ENCODE measurements at regions not wholly inside any gene's neighbourhood (a gene's known extent, or its start where the extent isn't known, plus 50 kb on each side); places are given as distances from the start of the nearest gene placed in this dataset.

DNA sequence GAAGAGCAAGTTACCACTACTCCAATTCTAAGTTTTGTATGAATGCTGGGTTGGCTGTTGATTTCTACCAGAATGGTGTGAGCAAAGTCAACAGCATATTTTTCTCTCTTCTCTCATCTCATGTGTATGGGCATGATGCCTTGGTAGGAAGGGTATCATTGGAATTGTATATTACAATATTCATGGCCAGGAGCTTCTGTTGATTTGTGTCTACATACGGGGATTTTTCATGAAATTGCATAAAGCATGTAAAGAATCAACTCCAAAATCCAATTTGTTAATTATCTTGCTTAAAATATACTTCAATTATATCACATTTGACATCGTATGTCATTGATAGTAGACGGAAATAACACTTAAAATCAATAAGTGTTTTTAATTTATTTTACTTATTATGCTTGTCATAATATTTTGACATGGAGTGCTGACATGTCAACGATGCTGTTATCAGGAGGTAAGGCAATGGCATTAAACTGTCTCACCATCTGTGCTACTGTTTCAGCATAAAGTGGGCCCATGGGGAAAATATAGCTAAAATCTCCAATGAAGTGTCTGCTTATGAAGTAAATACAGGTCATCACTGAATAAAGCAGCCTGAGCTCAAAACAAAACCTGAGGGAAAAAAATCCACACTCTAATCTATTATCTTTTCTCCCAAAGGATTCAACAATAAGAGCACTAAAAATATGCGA, 142.2 kb upstream of the NBPF11 start:
- Histone ChIP-seq H3K4me3 (no peak overlapping the region), H3K27ac (no peak overlapping the region), H3K27me3 (no peaks in the 10 kb centered on the region), H2AFZ (replicated peaks) (no peak overlapping the region), H3K36me3 (no peaks in the 10 kb centered on the region), H3K9me3 (ENCODE audit: low read depth) (no peaks in the 10 kb centered on the region), H3K9ac (no peak overlapping the region), H4K20me1 (ENCODE audit: low read depth) (no peaks in the 10 kb centered on the region), H3F3A (ENCODE audit: low read depth) (no peaks in the 10 kb centered on the region), H3K4me2 (no peak overlapping the region), H3K4me1 (no peaks in the 10 kb centered on the region), H3K79me2 (ENCODE audit: low read depth) (no peaks in the 10 kb centered on the region)
- Mint-ChIP-seq H3K36me3 (no peaks in the 10 kb centered on the region), H3K9me3 (peaks cover 6% of the 10 kb centered on the region), H3K4me3 (no peak overlapping the region), H3K27me3 (ENCODE audit: insufficient read depth, low read depth) (peaks cover 7% of the 10 kb centered on the region), H3K27ac (no peak overlapping the region), H3K4me1 (no peaks in the 10 kb centered on the region)
- TF ChIP-seq EZH2phosphoT487 (IDR thresholded peaks at IDR 0.05) (no peak), EZH2 (IDR thresholded peaks at IDR 0.05) (no peak)
- TF ChIP-seq, protein P1, sequence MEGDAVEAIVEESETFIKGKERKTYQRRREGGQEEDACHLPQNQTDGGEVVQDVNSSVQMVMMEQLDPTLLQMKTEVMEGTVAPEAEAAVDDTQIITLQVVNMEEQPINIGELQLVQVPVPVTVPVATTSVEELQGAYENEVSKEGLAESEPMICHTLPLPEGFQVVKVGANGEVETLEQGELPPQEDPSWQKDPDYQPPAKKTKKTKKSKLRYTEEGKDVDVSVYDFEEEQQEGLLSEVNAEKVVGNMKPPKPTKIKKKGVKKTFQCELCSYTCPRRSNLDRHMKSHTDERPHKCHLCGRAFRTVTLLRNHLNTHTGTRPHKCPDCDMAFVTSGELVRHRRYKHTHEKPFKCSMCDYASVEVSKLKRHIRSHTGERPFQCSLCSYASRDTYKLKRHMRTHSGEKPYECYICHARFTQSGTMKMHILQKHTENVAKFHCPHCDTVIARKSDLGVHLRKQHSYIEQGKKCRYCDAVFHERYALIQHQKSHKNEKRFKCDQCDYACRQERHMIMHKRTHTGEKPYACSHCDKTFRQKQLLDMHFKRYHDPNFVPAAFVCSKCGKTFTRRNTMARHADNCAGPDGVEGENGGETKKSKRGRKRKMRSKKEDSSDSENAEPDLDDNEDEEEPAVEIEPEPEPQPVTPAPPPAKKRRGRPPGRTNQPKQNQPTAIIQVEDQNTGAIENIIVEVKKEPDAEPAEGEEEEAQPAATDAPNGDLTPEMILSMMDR (IDR thresholded peaks at IDR 0.05): no peak
- no peak for DNase-seq (ENCODE audit: low spot score)

DNA sequence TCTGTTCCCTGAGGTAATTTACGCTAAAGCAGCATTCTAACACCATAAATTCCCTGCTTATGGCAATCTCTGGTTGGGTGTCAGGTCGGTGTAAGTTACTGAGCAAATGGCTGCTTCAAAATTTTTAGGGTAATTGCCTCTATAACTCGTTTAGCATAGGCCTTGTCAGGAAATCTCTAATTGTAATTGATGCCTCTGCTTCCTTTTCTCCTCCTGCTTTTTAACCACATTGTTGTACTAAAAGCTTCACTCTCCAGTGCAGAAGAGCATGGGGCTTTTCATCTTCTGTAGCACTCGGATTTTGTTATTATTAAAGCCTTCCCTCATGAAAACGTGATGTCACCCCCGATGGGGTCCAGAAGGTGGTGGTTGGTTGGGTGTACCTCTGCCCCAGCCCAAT, 141.6 kb upstream of the NBPF11 start:
- H3K4me3 ChIP-seq: no peak overlapping the region
- no peak overlapping the region for H3K4me2 ChIP-seq

DNA sequence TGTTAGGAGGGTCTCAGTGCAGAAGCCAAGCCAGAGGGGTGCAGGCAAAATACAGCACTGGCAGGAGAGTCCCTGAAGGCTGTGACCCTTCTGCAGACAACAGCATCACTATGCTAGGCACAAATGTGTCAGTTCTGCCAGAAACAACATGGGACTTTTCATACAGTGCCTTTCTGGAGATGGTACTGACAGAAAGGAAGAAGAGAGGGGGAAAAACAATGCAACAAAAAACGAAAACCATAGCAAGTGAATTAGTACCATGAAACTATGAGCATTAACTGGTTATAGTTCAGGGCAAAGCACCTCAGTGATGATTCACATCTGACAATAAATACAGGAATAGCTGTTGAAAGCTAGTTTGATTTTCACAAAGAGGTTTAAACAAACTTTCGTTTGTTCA, 140.8 kb upstream of the NBPF11 start:
- no peaks in the 10 kb centered on the region for H3K4me1 Mint-ChIP-seq
- Histone ChIP-seq H3K9me3 (ENCODE audit: low read depth) (no peaks in the 10 kb centered on the region), H2AFZ (replicated peaks) (no peak overlapping the region), H3K4me1 (no peaks in the 10 kb centered on the region), H3K79me2 (ENCODE audit: low read depth) (no peaks in the 10 kb centered on the region), H3K27ac (no peak overlapping the region), H3K27me3 (no peaks in the 10 kb centered on the region), H4K20me1 (ENCODE audit: low read depth) (no peaks in the 10 kb centered on the region), H3K4me2 (no peak overlapping the region), H3K36me3 (no peaks in the 10 kb centered on the region), H3K4me3 (no peak overlapping the region), H3F3A (ENCODE audit: low read depth) (no peaks in the 10 kb centered on the region), H3K9ac (no peak overlapping the region)
- TF ChIP-seq, protein P1 (IDR thresholded peaks at IDR 0.05): no peak
- TF ChIP-seq EZH2 (IDR thresholded peaks at IDR 0.05) (no peak), EZH2phosphoT487 (IDR thresholded peaks at IDR 0.05) (no peak)
- peaks cover 7% of the 10 kb centered on the region for H3K27me3 Mint-ChIP-seq (ENCODE audit: insufficient read depth, low read depth)
- DNase-seq (ENCODE audit: low spot score): no peak
- H3K4me3 Mint-ChIP-seq: no peak overlapping the region
- peaks cover 6% of the 10 kb centered on the region for H3K9me3 Mint-ChIP-seq
- no peaks in the 10 kb centered on the region for H3K36me3 Mint-ChIP-seq
- H3K27ac Mint-ChIP-seq: no peak overlapping the region

More for the DNA sequence above, 141.6 kb upstream of the NBPF11 start:
- no peak for DNase-seq (ENCODE audit: low spot score)
- H3K9ac ChIP-seq: no peak overlapping the region
- H4K20me1 ChIP-seq (ENCODE audit: low read depth): no peaks in the 10 kb centered on the region
- Mint-ChIP-seq H3K9me3 (peaks cover 6% of the 10 kb centered on the region), H3K36me3 (no peaks in the 10 kb centered on the region), H3K4me3 (no peak overlapping the region), H3K27me3 (ENCODE audit: insufficient read depth, low read depth) (peaks cover 7% of the 10 kb centered on the region), H3K27ac (no peak overlapping the region), H3K4me1 (no peaks in the 10 kb centered on the region)
- H3K36me3 ChIP-seq: no peaks in the 10 kb centered on the region
- H3K79me2 ChIP-seq (ENCODE audit: low read depth): no peaks in the 10 kb centered on the region
- H3K9me3 ChIP-seq (ENCODE audit: low read depth): no peaks in the 10 kb centered on the region
- no peaks in the 10 kb centered on the region for H3F3A ChIP-seq (ENCODE audit: low read depth)
- H3K4me1 ChIP-seq: no peaks in the 10 kb centered on the region
- H2AFZ ChIP-seq (replicated peaks): no peak overlapping the region
- H3K27me3 ChIP-seq: no peaks in the 10 kb centered on the region
- no peak overlapping the region for H3K27ac ChIP-seq
- TF ChIP-seq, protein P1 (IDR thresholded peaks at IDR 0.05): no peak
- TF ChIP-seq EZH2 (IDR thresholded peaks at IDR 0.05) (no peak), EZH2phosphoT487 (IDR thresholded peaks at IDR 0.05) (no peak)

Data from neural progenitor cell (in vitro differentiated cells).